GM21528 (cell line): ENCODE measurements at regions not wholly inside any gene's neighbourhood (a gene's known extent, or its start where the extent isn't known, plus 50 kb on each side); places are given as distances from the start of the nearest gene placed in this dataset.

Source experiments
- ATAC-seq: cut with Tn5 transposase; IDR thresholded peaks from one replicate; pipeline ENCODE4 v1.9.1; 2021; ENCODE audit warnings: mild to moderate bottlenecking, moderate library complexity; ENCODE audit not compliant: unreplicated experiment, low FRiP score

- no peak for ATAC-seq
Measured at GRCh38 chr14:96617635-96618034, 115.5 kb downstream of the PAPOLA start.

GRCh38 chr14:96622926-96623325, 120.7 kb downstream of the PAPOLA start:
- no peak for ATAC-seq

GRCh38 chr14:96623676-96624484, 121.7 kb downstream of the PAPOLA start:
- no peak for ATAC-seq

DNA sequence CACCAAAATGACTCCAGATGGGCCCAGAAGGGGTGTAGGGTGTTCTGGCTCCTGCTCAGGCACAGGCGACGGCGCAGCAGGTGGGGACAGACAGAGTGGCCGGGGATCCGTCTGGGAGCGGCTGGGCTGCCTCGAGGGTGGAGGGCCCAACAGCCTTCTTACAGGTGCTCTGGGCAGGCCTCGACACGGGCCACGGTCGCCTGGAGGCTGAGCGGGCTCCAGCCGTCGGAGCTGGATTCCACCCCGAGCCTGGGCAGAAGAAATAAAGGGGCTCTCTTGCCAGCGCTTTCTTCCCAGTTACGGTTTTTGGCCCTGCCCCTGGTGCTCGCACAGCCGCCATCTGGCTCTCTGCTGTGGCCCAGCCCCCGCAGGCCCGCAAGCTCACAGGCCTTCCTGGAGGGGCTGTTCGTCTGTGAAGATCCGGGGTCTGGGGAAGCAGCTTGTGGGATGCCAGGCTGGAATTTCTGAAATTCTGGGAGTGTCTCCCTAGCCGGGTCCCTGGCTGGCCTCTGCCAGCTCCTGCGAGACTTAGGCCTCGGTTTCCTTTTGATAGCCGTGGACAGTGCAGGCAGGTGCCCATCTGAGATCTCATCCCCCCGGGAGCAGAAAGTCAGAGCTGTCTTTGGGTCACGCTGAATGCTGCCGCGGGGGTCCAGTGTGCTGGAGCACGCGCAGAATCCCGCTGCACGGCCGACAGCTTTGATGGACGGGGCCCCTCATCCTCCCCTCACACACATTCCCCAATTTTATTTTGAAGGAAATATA, 122.7 kb downstream of the PAPOLA start:
- no peak for ATAC-seq

- no peak for ATAC-seq
Measured at GRCh38 chr14:96625426-96625985, 123.3 kb downstream of the PAPOLA start.

DNA sequence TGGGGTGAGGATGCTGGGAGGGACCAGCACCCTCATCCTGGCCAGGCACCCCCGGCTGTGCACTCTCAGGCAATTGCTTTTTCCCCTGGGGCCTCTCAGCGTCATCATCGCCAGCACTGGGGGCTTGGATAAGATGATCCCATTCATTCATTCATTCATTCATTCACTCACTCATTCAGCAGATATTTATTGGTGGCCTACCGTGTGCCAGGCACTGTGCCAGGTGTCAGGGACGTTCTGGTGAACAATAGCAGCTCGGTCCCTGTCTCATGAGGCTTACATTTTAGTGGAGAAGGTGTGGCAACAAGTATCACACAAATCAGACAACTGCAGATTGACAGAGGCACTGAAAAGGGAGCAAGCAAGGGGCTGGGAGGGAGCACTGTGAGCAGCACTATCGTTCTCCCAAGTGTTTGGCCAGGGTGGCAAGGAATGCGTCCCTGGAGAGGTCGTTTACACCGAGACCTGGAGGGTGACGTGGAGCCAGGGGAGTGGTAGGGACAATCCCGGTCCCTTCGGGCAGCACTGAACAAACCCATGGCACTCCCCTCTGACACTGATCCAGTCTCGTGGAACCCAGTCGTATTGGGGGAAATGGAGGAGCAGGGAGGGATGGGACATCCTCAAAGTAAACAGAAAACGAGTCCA, 124.1 kb downstream of the PAPOLA start:
- ATAC-seq: no peak

DNA sequence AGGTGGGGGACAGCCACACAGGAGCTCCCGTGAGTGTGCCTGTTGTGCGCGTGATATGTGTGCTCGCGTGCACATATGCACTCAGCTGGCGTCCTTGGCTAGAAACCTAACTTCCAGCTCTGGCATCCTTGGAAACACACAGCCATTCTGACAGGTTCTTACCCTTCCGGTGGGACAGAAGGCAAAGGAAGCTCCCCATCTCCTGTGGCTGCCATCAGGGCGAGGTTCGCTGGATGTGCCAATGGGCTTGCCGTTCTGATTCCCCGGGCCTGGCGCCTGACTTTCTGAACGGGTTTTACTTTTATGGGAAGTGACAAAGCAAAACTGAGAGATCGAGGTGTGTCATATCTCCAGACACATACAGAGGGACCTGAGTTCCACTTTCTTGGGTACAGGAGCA, 124.7 kb downstream of the PAPOLA start:
- ATAC-seq: no peak

- no peak for ATAC-seq
Measured at GRCh38 chr14:96627386-96627785, 125.2 kb downstream of the PAPOLA start.

DNA sequence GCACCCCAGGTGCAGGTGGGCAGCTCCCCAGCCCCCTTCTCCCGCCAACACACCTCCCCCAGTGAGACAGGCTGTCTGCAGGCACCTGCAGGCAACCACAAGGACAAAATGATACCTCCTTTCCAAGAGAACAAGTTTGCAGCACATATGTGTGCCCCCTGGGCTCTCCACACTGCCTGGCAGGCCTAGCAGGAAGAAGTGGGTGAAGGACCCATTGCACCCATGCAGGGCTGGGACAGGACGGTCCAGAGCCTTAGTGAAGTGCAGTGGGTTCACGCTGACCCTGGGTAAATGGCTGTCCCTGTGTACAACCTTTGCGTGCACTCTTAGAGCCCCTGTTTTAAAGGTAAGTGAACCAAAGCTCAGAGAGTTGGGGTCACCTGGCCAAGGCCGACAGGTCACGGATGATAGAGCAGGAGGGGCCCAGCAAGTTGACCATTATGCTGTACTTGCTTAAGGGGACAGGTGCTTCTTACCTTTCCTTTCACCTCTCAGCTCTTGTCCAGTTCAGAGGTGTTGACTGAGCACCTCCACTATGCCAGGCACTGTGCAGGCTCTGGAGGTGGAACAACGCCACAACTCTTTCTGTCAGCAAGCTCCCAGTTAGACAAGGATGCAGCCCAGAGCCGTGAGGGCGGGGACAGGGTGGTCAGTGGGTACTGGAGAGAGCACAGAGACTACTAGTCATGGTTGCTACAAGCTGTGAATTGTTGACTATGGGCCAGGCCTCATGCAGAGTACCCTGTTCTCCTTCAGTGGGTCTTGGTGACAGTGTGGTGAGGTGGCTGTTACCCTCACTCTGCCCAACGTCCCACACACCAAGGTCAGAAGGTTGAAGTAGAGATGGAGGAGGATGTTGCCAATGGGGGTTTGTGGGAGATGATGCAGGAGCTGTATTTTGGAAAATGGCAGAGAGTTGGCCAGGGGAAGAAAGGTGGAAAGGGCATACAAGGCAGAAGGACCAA, 125.9 kb downstream of the PAPOLA start:
- no peak for ATAC-seq

- no peak for ATAC-seq
Measured at GRCh38 chr14:96629082-96629481, 126.9 kb downstream of the PAPOLA start.

DNA sequence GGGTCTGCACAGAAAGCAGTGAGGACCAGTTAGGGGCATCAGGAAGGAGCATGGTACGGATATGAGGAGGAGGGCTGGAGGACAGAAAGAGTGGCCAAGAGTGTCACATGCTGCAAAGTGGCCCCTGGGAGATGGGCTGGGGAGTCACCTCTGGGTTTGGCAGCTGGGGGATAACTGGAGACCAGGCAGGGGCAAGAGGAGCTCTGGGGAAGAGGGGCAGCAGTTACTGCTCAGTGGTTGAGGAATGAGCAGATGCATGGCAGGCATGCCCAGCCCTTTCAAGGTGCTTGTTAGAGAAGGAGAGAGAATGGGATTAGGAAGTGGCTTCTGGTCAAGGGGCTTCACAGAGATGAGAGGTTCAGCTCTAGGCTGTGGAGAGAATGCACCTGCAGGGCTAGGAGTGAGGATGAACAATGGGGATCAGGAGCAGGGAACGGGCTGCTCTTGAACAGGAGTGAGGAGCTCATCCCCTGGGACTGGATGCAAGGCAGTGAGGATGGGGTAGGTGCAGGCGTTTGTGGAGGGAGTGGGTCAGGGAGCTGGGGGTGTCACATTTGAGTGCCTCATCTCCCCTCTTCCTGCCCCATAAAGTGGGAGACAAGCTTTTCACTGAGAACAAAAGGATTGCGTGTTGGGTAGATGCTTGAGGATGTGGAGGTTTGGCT, 127.5 kb downstream of the PAPOLA start:
- ATAC-seq: no peak

DNA sequence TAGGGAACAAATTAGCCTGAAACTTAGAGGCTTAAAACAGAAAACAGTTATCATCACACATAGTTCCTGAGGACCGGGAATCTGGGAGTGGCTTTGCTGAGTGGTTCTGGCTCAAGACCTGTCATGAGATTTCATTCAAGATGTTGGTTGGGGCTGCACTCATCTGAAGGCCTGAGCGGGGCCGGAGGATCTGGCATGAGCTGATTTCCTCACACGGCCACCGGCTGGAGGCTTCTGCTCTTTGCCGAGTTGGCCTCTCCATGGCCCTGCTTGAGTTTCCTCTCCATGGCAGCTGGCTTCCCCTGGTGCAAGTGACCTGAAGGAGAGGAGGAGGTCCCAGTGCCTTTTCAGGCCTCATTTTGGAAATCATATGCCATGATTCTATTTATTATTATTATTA, 128.1 kb downstream of the PAPOLA start:
- ATAC-seq: no peak

GRCh38 chr14:96631030-96631429, 128.8 kb downstream of the PAPOLA start:
- no peak for ATAC-seq

GRCh38 chr14:96631621-96632362, 129.6 kb downstream of the PAPOLA start:
- no peak for ATAC-seq

GRCh38 chr14:96632363-96632758, 130.2 kb downstream of the PAPOLA start:
- no peak for ATAC-seq

GRCh38 chr14:96633096-96633495, 130.9 kb downstream of the PAPOLA start:
- ATAC-seq: no peak

DNA sequence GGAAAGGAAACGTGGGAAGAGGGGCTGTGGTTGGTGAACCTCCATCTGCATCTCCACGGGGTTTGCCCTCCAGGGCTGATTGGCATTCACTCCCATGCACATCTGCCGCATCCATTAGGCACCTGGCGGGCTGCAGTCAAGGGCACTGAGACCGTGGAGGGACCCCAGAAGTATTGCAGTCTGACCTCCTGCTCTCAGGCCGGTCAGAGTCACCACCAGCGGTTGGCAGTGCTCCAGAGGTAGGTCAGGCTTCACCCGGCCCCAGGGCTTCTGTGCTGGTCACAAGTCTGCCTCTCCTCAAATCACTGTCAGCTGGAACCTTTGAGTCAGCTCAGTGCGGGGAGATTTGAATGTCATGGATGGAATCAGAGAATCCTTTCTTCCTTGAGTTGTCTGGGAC, 132.3 kb downstream of the PAPOLA start:
- ATAC-seq: no peak

DNA sequence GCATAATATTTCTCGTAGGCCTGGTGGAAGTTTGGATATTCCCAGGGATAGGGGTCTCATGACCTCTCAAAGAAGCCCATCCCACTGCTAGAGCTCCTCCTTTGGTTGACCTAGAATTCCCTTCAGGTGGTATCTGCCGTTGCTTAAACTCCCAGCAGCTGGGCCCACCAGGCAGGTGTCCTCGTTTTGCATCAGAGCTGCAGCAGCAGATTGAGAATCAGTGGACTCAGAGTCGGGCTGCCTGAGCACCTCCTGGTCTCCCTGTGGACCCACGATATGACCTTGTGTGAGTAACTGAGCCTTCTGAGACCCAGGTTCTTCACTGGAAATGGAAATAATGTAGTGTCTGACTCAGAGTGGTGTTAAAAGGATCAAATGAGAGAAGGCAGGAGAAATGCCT, 132.7 kb downstream of the PAPOLA start:
- no peak for ATAC-seq

- no peak for ATAC-seq
Measured at GRCh38 chr14:96635850-96636249, 133.7 kb downstream of the PAPOLA start.
